Activated T-cell treated with anti-CD3 and anti-CD28 coated beads for 4 hours (primary cell): ENCODE measurements at regions not wholly inside any gene's neighbourhood (a gene's known extent, or its start where the extent isn't known, plus 50 kb on each side); places are given as distances from the start of the nearest gene placed in this dataset.

Experiments used
- DNase-seq: peaks from one replicate; pipeline ENCODE4 v3.0.0-alpha.2; 2020

DNA sequence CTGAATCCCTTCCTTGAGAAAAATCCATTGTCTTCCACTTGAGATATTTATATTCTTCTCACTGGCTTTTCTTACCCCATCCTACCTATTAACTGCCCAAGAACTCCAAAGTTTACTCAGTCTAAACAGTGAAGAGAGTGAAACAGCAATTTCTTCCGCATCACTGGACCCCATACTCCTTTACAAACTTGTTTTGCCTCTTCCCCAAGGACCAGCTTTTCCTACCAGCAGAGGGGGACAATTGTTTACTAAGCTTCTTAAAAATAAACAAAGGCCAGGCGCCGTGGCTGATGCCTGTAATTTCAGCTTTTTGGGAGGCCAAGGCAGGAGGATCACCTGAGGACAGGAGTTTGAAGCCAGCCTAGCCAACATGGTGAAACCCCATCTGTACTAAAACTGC is 52.0 kb downstream of the LRATD1 start:
- DNase-seq: no peak

GRCh38 chr2:14690926-14691325 is 58.4 kb downstream of the LRATD1 start:
- no peak for DNase-seq

DNA sequence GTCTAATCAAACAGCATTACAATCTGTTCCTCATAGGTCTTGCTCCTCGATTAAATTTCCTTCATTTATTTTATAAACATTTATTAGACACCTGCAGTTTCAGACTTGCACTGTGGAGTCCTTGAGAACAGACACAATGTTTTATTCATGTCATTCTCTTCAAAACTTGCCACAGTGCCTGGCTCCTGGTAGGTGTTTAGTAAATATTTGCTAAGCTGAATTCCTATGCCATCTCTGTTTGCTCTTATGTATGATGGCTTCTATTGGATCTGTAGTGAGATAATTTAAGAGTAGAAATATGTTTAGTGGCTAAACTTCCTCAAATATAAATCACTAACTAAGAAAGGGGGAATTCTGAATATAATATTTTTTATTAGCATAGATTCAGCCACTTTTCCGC is 61.4 kb downstream of the LRATD1 start:
- no peak for DNase-seq

GRCh38 chr2:14700753-14701152 is 68.2 kb downstream of the LRATD1 start:
- DNase-seq: no peak

DNA sequence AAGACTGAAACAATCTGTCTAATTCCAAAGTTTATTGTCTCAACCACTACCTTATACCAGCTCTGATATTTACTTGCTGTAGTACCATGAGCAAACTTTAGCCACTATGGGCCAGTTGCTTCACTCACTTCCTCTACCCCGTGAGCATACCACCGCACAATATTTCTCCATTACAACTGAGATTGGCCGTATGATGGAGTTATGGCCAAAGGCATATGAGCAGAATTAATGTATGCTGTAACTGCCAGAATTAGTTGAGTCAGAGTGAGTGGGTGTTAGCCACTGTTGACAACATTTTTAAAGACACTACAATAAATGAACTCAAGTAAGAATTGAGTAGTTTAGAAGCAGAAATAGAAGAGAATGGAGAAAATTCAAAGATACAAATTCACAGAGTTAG is 69.7 kb downstream of the LRATD1 start:
- DNase-seq: no peak

DNA sequence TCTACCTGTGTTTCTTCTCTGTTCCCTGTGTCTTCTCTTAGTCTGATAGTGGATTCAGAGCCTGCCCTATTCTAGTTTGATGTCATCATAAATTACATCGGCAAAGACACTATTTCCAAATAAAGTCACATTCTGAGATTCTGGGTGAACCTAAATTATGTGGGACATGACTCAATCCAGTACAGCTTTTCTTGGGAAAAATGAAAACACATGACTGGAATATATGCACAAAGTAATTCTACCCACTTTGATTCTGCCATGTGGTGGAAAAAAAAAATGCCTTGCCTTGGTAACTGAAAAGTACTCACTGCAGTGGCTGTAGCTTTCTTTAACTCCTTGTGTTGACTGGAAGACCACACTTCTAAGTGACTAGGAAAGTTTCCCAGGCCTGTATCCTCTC is 73.7 kb downstream of the LRATD1 start:
- DNase-seq: no peak

GRCh38 chr2:14712111-14712510 is 79.6 kb downstream of the LRATD1 start:
- DNase-seq: no peak

DNA sequence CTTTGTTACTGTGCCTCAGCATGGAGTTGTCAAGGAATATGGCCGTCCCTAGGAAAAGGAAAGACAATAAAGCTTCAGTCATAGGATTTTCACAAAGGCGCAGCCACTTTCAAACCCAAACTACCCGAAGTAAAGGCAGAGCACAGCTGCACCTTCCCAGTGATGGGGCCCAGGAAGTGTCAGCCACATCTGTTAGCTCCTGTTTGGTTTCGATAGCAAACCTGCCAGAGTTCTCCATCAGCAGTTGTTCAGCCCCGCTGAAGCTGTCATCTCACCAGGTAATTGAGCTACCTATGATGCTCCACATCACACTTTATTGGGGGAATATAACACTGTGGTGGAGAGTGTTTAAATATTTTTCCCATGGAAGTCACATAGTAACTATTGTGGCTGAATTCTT is 80.7 kb downstream of the LRATD1 start:
- DNase-seq: no peak

DNA sequence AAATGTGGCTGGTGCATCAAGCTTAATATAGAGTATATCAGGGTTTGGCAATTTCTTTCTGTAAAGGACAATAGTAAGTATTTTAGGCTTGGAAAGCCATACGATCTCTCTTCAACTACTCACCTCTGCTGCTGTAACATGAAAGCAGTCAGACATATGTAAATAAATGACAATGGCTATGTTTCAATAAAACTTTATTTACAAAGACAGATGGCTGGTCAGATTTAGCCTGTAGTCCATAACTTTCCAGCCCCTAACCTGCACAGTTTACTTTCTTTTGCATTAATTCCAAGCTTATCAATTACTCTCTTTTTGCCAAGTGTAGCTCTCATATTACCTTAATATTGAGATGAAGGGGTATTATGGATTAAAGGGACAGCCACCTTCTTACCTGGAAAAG is 83.1 kb downstream of the LRATD1 start:
- no peak for DNase-seq

- no peak for DNase-seq
Measured at GRCh38 chr2:14716319-14716718, 83.8 kb downstream of the LRATD1 start.

GRCh38 chr2:14717131-14717530 is 84.6 kb downstream of the LRATD1 start:
- no peak for DNase-seq

DNA sequence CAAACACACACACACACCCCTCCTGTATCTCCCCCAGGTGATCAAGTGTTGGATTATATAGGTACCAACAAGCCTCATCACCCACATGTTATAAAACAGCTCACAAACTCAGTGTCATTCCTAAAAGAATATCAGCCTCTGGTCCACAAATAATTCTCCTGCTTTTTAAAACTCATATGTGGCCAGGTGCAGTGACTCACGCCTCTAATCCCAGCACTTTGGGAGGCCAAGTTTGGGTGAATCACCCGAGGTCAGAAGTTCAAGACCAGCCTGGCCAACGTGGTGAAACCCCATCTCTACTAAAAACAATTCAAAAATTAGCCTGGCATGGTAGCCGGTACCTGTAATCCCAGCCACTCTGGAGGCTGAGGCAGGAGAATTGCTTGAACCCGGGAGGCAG is 87.8 kb downstream of the LRATD1 start:
- DNase-seq: no peak

GRCh38 chr2:14720739-14721138 is 88.2 kb downstream of the LRATD1 start:
- no peak for DNase-seq

DNA sequence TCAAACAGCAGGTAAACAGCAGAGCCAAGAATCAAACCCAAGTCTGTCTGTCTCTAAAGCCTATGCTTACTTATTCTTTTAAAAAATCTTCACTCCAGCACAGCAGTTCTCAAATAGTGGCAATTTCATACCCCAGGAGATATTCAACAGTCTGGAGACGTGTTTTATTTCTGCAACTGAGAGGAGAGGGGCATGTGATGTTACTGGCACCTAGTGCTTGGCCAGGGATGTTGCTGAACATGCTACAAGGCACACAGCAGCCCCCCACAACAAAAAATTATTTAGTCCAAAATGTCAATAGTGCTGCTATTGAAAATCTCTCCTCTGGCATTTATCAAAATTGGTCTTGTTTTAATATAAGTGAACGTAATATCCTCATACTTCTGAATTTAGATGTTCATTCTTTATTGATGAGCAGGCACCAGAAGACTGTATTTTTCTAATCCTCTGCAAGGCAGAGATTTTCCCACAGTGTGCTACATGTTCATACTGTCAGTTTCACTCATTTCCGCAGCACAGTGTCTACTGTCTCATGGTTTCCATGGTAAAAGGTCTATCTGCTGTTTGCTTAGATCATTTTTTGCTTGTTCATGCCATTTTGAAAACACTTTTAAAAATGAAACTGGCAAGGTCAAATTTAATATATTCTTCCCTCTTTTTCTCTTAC is 90.5 kb downstream of the LRATD1 start:
- no peak for DNase-seq

DNA sequence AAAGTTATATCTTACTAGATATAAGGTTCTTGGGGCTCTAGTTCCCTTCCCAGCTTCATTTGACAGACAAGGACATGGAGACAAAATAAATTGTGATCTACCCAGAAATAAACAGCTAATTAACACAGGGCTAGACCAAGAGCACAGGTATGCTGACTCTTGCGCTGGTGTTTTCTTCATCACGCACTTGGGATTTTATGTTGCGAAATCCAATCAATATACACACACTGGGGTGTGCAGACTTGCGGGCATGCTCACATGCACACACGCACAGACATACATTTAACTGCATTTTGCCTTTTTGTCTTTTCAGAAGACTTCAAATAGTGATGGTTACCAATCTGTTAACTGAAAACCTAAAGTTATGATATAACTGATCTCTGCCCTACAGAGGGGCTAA is 91.2 kb downstream of the LRATD1 start:
- no peak for DNase-seq

- no peak for DNase-seq
Measured at GRCh38 chr2:14735696-14736095, 103.2 kb downstream of the LRATD1 start.

- DNase-seq: no peak
Measured at GRCh38 chr2:14737201-14737600, 104.7 kb downstream of the LRATD1 start.

DNA sequence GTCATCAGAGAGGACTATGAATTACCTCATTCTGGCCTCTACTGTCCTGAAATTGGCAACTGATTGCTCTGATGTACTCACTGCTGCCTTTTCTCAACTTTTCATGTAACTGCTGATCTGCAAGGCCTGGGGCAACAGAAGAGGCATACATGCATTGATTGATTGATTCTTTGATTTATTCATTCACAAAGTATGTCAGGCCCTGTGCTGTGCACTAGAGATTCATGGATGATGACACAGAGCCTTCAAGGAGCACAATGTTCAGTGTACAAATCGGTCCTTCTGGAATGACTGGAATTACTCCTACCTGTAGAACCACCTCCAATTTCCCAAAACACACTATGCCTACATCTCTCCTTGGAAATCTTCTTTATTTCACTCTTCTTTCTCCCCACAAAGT is 111.3 kb downstream of the LRATD1 start:
- no peak for DNase-seq

DNA sequence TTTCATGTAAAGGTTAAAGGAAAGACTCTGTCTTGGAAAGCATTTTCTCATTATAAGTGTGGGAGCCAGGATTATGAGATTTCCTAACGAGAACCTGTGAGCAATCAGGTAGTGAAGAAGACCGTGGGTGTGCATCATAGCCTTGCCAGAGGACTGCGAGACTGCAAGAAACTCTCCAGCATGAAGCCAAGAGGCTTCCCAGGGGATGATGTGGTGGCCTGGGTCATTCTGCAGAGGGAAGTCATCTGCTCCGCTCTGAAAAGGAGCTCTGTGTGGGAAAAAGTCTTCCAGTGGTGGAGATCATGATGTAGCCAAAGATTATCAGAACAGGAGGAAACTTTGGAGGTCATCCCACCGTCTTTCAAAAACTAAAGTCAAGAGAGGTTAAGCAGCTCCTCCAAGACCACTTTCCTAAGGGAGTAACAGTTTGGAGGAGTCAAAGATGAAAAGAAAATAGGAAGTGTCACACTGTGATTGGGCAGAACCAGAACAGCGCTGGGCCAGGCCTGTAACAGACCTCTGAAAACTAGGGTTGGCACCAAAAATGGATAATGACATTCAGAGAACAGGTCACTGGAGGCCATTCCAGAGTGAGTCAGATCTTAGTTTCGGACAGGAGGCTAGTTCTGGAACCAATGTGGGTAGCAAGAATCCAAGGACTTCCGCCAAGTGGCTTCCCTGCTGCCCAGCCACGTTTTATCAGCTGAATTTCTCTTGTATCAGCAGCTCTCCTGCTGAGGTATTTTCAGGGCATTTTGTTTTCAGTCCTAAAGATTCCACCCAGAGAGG is 113.0 kb downstream of the LRATD1 start:
- no peak for DNase-seq

DNA sequence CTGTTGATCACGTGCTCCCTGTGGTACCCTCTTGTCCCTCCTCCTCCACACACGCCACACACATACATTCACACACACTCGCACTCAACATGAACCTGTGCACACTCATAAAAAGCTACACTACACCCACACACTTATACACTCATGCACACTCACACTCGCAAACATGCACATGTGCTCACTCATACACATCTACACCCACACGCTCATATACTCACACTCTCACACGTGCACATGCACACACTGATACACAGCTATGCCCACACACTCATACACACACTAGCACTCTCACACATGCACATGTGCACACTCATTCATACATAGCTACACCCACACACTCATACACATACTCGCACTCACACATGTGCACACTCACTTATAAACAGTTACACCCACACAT is 113.6 kb downstream of the LRATD1 start:
- no peak for DNase-seq

DNA sequence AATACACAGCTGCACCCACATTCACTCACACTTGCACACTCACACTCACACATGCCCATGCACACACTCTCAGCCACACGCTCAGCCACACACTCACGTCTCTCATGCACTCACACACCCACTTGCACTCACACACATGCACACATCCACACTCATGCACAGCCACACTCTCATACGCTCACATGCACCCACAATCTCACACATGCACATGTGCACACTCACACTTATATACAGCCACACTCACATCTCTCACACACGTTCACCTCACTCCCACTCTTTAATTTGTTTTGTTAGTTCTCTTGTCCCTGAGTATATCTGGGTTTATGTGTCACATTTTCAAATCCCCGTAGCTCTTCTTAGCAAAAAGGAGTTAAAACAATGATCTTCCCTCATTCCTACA is 114.9 kb downstream of the LRATD1 start:
- DNase-seq: no peak

- DNase-seq: no peak
Measured at GRCh38 chr2:14749884-14750283, 117.4 kb downstream of the LRATD1 start.

DNA sequence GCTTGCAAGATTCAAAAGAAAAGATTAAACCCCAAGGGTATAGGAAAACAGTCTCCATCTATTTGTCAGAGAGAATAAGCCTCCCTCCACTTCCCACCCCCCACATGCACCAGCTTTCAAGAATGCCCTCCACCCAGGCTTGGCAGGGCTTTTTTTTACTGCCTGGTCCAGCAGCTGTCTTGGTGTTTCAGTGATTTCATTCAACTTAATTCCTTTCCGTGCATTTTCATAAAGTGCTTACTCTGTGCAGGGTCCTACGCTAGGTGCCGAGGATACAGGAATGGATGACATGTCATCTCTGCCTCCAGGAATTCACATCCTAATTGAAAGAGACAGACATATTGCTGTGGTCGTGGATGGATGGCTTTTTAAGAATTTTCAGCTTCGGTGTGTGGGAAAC is 117.9 kb downstream of the LRATD1 start:
- DNase-seq: no peak

- DNase-seq: no peak
Measured at GRCh38 chr2:14751581-14751980, 119.1 kb downstream of the LRATD1 start.

- no peak for DNase-seq
Measured at GRCh38 chr2:14752295-14752694, 119.8 kb downstream of the LRATD1 start.
